ELR (cell line): ENCODE measurements at regions not wholly inside any gene's neighbourhood (a gene's known extent, or its start where the extent isn't known, plus 50 kb on each side); places are given as distances from the start of the nearest gene placed in this dataset.

ENCODE experiments used
- DNase-seq: peaks from one replicate; pipeline ENCODE4 v3.0.0-alpha.2; 2015; ENCODE audit warnings: low read depth

DNA sequence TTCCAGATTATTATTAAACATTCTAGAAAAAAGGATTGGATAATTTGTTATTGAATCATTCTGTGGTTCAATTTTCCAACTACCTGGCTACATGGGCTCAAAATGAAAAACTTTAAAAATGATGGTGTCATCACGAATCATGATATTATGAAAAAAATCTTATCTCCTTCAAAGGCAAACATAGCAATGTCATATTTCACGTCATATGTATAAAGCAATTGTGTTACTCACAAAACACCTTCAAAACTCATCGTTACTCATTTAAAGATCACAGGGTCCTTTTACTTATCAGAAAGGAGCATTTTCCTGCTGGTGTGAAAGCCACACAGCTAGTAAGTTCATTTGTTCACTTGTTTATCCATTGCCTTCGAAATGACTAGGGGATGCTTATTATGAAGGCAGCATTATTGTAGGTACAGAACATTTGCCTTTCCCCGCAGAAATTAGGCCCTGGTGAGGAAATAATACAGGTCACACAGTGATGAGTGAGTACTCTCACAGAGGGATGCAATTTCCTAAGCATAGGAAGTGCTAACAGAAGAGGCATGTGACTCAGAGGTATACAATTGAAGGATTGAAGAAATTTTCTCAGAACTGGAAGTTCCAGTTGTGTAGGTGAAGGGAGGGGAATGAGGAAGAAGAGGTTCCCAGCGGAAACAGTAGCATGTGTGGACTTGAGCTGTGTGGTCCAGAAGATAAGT lies 478.7 kb downstream of the INHBA start:
- peak; percentile 91 for DNase-seq

DNA sequence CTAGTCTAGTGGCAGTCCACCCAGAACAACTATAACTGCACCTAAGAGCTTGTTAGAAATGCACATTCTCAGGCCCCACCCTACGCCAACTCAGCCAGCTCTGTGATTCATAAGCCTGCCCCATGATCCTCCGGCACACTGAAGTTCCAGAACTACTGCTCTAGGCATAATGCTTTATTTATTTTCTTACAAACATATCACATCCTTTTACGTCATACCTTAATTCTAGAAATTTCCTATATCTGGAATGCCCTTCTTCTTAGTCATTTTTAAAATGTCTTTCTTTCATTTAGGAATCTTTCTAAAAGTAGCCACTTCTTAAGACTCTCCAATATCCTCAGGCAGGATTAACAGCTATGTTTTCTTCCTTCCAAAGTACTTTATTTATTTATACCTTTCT lies 480.1 kb downstream of the INHBA start:
- peak; percentile 85 for DNase-seq

GRCh38 chr7:41220266-41220665 lies 482.6 kb downstream of the INHBA start:
- no peak for DNase-seq

- DNase-seq = peak; percentile 32
Observed at GRCh38 chr7:41219276-41219675, 483.6 kb downstream of the INHBA start.

DNA sequence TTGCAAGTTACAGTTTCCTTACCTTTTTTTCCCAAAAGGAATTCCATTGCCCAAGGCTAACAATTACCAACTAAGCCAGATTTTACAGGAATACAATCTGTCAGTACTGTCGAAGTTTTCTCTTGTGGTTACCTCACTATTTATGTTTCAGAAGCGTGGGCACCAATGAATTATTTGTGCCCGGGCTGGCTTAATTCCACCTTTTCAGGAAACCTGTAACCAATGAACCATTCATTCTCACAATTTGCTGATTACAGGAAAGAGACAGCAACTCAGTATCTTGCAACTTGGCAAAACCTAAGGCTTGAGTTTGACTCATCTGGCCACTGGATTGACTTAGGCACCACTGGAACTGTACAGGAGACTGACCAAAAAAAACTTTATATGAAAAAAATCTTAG lies 485.6 kb downstream of the INHBA start:
- no peak for DNase-seq

GRCh38 chr7:41207141-41207540 lies 495.7 kb downstream of the INHBA start:
- no peak for DNase-seq

DNA sequence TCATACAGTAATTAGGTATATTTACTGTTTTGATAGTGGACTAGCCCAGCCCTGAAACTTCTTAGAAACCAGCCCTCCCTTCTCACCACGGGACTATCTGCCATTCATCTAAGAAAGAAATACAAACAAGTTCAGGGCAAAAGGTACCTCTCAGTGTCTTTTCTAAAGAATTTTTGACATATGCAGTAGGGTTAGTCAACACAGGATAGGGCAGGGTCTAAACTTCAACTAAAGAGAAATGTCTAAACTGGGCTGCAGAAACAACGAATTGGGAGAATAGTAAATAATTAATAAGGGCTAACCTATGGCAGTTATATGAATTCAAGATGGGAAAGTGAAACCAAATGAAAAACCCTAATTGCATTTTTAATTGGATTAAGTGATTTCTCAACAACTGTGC lies 496.6 kb downstream of the INHBA start:
- no peak for DNase-seq

- no peak for DNase-seq
Observed at GRCh38 chr7:41205600-41205999, 497.3 kb downstream of the INHBA start.

DNA sequence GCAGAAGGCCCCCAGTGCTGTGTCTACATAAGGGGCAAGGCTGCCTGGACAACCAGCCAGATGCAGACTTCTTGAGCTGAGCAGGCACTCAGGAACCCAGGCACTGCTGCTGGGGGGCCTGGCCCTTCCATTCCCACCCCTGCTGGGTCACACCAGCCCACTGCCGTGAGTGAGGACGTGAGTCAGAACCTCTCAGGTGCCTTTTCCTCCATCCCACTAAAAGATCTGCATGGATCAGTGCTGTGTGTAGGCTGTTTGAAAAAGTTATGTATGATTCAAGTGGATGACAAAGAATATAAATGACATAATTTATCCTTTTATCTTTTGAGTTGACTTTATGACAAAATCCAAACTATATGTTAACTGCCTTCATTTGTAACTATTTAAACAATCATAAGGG lies 499.3 kb downstream of the INHBA start:
- DNase-seq = no peak

DNA sequence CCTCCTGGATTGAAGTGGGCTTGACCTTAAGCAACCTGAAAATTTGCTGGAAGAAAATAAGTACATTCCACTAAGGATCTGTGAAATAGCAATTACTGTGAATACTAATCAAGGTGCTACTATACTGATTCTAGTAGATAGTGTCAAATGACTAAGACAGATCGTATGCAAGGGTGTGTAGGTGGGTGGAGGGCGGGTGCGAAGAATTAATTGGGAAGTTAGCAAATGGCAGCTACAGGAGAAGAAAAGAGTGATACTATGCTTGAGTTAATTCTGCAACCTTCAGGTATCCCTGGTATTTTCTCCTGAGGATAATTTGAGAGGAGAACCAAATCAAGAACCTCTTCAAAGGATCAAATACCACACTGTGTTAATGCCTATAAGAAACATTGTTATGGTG lies 501.9 kb downstream of the INHBA start:
- no peak for DNase-seq

- DNase-seq = no peak
Observed at GRCh38 chr7:41199136-41199535, 503.8 kb downstream of the INHBA start.

DNA sequence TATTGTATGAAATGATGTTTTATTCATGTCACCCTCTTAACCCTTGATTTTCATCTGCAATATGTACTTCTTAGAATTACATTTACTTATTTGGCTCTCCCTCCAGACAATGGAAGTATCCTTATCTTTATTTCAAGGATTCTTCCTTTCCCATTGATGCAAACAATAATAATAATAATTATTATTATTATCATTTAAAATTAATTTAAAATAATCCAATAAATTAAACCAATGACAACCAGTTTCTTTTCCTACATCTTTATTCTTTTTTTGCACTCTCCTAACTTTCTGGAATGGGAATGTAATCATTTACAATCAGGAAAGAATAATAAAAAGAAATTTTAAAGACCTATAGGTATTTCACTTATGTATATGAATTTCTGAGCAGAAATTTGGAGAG lies 504.4 kb downstream of the INHBA start:
- no peak for DNase-seq

DNA sequence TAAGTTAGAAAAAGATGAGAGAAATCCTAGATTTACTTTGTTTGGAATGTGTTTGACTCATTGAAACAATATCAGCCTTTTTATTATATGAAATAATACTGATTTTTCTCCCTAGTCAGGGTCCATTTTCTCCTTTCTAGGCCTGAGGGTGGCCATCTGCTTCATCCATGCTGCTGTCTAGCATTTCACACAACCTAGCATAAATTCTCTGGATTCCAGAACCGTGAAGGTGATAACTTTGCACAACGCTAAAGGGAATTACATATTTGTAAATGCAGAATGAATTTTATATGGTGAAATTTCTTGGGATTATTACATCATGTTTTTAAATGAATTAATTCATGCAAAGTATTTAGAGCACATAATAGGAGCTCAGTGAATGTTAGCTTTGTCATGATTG lies 505.1 kb downstream of the INHBA start:
- no peak for DNase-seq

DNA sequence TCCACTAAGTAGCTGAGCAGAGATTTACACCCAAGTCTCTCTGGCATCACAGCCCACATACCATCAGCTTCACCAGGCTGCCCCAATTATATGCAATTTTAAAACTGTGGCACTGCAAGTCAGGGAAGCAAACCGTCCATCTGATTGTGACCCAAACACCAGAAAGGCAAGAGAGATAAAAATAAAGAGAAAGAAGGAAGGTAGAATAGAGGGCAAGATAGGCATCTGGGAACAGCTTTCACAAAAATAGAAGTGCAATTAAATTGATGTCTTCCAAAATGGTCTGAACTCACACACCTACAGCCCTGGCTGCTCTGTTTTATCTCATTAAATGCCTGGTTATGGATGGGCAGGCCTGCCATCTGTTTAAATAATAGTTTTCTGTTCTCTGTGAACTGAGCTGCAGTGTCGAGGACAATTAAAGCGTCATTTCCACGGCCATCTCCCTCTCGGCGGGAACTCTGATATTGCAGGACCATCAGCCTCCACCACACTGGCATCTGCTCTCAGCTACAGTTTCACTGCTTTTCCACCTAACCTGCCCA lies 509.1 kb downstream of the INHBA start:
- DNase-seq = no peak

DNA sequence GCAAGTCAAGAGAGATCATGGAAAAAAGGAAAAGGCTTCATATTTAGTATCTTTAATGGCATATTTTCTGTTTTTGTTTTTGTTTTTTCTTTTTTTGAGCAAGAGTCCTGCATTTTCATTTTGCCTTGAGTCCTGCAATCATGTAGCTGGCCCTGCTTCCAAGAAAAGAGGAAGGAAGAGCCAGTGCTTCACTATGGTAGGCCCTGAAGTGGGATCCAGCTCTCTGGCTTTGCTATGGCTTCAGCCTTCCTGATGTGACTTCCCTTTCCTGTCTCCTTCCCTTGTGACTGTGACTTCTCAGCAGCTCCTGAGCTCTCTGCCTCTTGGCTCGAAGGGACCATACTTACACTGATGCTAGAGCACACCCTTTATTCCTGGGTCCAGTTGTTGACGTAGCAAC lies 512.3 kb downstream of the INHBA start:
- DNase-seq = peak; percentile 15

DNA sequence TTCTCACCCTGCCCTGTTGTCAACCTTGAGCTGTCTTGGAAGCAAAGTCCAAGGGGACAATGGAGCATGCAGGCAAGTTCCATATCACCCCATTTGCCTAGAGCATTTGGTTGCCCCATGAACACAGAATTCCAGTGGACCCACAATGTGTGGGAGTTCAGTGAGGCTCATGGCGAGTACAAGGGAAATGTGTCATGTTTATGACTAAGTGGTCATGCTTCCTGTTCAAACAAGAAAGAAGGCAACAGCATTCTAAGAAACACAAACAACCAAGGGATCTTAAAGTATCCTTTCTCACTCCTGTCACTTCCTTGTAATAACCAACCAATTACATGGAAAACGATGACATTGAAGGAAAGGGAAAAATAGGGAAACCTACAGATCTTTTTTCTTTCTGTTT lies 513.0 kb downstream of the INHBA start:
- DNase-seq = peak; percentile 99

GRCh38 chr7:41188163-41189130 lies 514.4 kb downstream of the INHBA start:
- DNase-seq = peak; percentile 98

DNA sequence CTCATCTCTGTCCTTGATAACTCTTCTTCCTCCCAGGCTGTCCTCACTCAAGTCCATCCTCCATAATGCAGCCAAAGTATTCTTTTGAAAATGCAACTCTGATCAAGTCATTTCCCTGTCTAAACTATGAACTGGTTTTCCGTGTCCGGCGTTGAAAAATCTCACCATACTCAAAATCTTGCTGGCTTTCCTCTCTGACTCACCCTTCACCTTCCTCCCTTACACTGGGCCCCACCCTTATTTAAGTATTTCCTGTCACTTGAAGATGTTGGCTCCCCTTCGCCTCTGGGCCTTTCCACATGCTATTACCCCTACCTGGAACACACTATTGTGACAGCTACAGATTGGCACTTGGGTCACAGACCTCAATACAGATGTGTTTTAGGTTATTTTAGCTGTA lies 515.6 kb downstream of the INHBA start:
- DNase-seq = peak; percentile 21

GRCh38 chr7:41185851-41186250 lies 517.0 kb downstream of the INHBA start:
- DNase-seq = peak; percentile 19

- no peak for DNase-seq
Observed at GRCh38 chr7:41183741-41184140, 519.1 kb downstream of the INHBA start.

DNA sequence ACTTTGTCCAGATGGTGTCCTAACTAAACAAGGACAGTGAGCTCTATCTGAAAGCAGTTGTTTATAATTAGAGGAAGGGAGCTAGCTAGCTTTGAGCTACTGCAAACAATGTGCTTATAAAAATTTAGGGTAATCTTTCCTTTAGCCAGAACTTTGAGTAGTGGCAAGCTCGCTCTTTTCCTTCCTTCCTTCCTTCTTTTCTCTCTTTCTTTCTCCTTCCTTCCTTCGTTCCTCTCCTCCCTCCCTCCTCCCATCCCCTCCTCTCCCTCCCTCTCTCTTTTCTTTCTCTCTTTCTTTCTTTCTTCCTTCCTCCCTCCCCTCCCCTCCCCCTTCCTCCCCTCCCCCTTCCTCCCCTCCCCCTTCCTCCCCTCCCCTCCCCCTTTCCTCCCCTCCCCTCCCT lies 520.1 kb downstream of the INHBA start:
- DNase-seq = no peak

- DNase-seq = no peak
Observed at GRCh38 chr7:41175435-41175834, 527.5 kb downstream of the INHBA start.

DNA sequence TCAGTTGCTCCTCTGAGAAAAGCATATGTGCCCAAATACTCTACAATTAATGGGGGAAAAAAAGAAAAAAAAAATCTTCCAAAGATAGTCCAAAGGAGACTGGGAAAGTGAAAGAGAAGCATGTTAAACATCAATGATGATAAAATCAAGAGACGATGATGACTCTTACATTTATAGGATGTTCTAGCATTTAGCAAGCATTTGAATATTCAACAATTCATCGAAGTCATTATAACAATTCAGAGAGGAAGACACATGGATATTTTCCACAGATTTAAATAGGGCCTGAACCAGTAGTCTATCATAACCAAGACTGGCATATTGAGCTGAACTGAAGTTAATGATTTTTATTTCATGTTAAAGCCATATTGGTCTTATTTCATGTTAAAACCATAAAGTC lies 528.4 kb downstream of the INHBA start:
- no peak for DNase-seq
